T-helper 17 cell (primary cell): ENCODE measurements at regions not wholly inside any gene's neighbourhood (a gene's known extent, or its start where the extent isn't known, plus 50 kb on each side); places are given as distances from the start of the nearest gene placed in this dataset.

Source experiments
- ATAC-seq: fragments of 150-1000 bp; cut with Tn5 transposase; 2 replicates; pipeline ENCODE4 v1.10.0; 2021; ENCODE audit warnings: mild to moderate bottlenecking, moderate library complexity
- DNase-seq, 3 donors: peaks; one replicate each; pipeline versions ENCODE4 v3.0.0 to v3.0.0-alpha.2; 2020 to 2021
- H3K9me3 ChIP-seq: one replicate; pipeline ENCODE4 v1.7.0; 2013; ENCODE audit warnings: low read length, mild to moderate bottlenecking; ENCODE audit not compliant: control insufficient read depth, poor library complexity, severe bottlenecking
- H3K27ac Mint-ChIP-seq: one replicate; pipeline ENCODE4 v1.8.0; 2022; ENCODE audit warnings: mild to moderate bottlenecking, moderate library complexity, mixed read lengths
- H3K27me3 Mint-ChIP-seq: one replicate; pipeline ENCODE4 v1.8.0; 2022; ENCODE audit warnings: mixed read lengths
- H3K36me3 Mint-ChIP-seq: one replicate; pipeline ENCODE4 v1.8.0; 2022; ENCODE audit warnings: low read depth, mixed read lengths
- H3K4me1 Mint-ChIP-seq: one replicate; pipeline ENCODE4 v1.8.0; 2022; ENCODE audit warnings: mild to moderate bottlenecking, mixed read lengths
- H3K4me3 Mint-ChIP-seq: one replicate; pipeline ENCODE4 v1.8.0; 2022; ENCODE audit warnings: mild to moderate bottlenecking, moderate library complexity, mixed read lengths

- ATAC-seq (no peak), DNase-seq (no peak)
- no peaks in the 10 kb centered on the region for H3K9me3 ChIP-seq
- H3K4me3 Mint-ChIP-seq = no peak overlapping the region
- no peak overlapping the region for H3K27ac Mint-ChIP-seq
- H3K36me3 Mint-ChIP-seq = no peaks in the 10 kb centered on the region
- H3K27me3 Mint-ChIP-seq = no peaks in the 10 kb centered on the region
- no peaks in the 10 kb centered on the region for H3K4me1 Mint-ChIP-seq
Measured at GRCh38 chr5:78706381-78706780, 57.8 kb upstream of the LHFPL2 start.

DNA sequence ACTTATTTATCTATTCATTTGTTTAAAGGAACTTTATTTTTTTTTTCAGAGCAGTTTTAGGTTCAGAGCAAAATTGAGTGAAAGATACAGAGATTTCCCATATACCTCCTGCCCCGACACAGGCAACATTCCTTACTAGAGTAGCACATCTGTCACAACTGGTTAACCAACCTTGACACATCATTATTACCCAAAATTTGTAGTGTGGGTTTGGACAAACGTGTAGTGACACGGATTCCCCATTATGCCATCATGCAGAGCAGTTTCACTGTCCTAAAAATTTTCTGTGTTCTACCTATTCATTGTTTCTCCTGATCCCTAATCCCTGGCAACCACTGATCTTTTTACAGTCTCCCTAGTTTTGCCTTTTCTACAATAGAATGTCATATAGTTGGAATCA is 57.3 kb upstream of the LHFPL2 start:
- H3K27me3 Mint-ChIP-seq = no peaks in the 10 kb centered on the region
- H3K4me3 Mint-ChIP-seq = no peak overlapping the region
- H3K4me1 Mint-ChIP-seq = no peaks in the 10 kb centered on the region
- ATAC-seq (no peak), DNase-seq (no peak)
- H3K27ac Mint-ChIP-seq = no peak overlapping the region
- no peaks in the 10 kb centered on the region for H3K36me3 Mint-ChIP-seq
- H3K9me3 ChIP-seq = no peaks in the 10 kb centered on the region

- no peaks in the 10 kb centered on the region for H3K9me3 ChIP-seq
- DNase-seq (no peak), ATAC-seq (no peak)
- H3K4me3 Mint-ChIP-seq = no peak overlapping the region
- no peaks in the 10 kb centered on the region for H3K4me1 Mint-ChIP-seq
- H3K27ac Mint-ChIP-seq = no peak overlapping the region
- H3K36me3 Mint-ChIP-seq = no peaks in the 10 kb centered on the region
- no peaks in the 10 kb centered on the region for H3K27me3 Mint-ChIP-seq
Measured at GRCh38 chr5:78701795-78702410, 53.3 kb upstream of the LHFPL2 start.

- Mint-ChIP-seq H3K4me1 (no peaks in the 10 kb centered on the region), H3K27ac (no peak overlapping the region), H3K27me3 (no peaks in the 10 kb centered on the region), H3K36me3 (no peaks in the 10 kb centered on the region), H3K4me3 (no peak overlapping the region)
- ATAC-seq (no peak), DNase-seq (no peak)
- no peaks in the 10 kb centered on the region for H3K9me3 ChIP-seq
Measured at GRCh38 chr5:78699552-78700153, 51.1 kb upstream of the LHFPL2 start.

DNA sequence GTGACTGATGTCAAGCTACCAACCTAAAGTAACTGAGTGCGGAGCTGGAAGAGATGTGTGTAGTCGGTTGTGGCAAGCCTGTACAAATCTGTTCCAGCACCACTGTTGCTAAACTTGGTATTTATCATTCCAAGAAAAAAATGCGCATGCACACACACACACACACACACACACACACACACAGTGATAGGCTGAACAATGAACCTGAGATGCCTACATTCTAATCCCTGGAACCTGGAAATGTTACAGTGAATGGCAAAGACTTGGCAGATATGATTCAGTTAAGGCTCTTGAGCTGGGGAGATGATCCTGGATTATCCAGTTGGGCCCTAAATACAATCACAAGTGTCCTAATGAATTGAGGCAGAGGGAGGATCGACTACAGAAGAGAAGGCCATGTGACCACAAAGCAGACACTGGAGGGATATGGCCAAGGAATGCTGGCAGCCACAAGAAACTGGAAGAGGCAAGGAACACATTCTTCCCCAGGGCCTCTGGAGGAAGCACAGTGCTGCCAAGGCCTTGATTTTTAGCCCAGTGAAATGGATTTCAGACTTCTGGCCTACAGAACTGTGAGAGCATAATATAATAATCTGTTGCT is 49.7 kb upstream of the LHFPL2 start:
- Mint-ChIP-seq H3K4me1 (no peaks in the 10 kb centered on the region), H3K27me3 (no peaks in the 10 kb centered on the region), H3K27ac (no peak overlapping the region), H3K4me3 (no peak overlapping the region), H3K36me3 (no peaks in the 10 kb centered on the region)
- DNase-seq = no peak
- ATAC-seq = no peak
- H3K9me3 ChIP-seq = no peaks in the 10 kb centered on the region
